ENCODE measurements at regions not wholly inside any gene's neighbourhood (a gene's known extent, or its start where the extent isn't known, plus 50 kb on each side); places are given as distances from the start of the nearest gene placed in this dataset.

DNA sequence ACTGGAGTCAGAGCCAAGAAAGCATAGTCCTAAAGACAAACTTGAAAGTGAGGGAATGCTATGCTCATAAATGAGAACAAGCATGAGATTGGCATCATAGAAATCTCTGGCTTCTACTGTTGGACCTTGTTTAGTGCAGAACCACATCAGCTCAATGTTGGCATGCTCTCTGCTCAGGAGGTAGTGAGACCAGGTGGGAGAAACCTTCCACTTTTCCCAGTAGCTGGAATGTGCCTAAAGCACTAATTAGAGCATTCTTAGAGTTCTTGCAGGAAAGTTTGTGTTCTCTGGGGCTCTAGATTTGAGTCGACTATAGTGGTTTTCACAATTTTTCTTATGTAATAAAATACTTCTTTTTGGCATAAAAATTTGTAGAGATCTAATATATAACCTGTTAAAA lies 159.7 kb upstream of the PRICKLE1 start:
- TF ChIP-seq, protein P1, sequence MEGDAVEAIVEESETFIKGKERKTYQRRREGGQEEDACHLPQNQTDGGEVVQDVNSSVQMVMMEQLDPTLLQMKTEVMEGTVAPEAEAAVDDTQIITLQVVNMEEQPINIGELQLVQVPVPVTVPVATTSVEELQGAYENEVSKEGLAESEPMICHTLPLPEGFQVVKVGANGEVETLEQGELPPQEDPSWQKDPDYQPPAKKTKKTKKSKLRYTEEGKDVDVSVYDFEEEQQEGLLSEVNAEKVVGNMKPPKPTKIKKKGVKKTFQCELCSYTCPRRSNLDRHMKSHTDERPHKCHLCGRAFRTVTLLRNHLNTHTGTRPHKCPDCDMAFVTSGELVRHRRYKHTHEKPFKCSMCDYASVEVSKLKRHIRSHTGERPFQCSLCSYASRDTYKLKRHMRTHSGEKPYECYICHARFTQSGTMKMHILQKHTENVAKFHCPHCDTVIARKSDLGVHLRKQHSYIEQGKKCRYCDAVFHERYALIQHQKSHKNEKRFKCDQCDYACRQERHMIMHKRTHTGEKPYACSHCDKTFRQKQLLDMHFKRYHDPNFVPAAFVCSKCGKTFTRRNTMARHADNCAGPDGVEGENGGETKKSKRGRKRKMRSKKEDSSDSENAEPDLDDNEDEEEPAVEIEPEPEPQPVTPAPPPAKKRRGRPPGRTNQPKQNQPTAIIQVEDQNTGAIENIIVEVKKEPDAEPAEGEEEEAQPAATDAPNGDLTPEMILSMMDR (IDR thresholded peaks at IDR 0.05; ENCODE audit: poor library complexity, severe bottlenecking), result no peak
- TF ChIP-seq POLR2AphosphoS5 (IDR thresholded peaks at IDR 0.05) (no peak), RAD21 (conservative IDR thresholded peaks at IDR 0.05) (no peak), EZH2 (IDR thresholded peaks at IDR 0.05; ENCODE audit: borderline replicate concordance, insufficient read depth, low read length, poor library complexity, severe bottlenecking) (no peak), EP300 (conservative IDR thresholded peaks at IDR 0.05; ENCODE audit: poor library complexity, severe bottlenecking) (no peak)
